H9 (cell line): ENCODE measurements at regions not wholly inside any gene's neighbourhood (a gene's known extent, or its start where the extent isn't known, plus 50 kb on each side); places are given as distances from the start of the nearest gene placed in this dataset.

Source experiments
- DNase-seq: peaks from one replicate; pipeline ENCODE4 v3.0.0-alpha.2; 2017
- H2AFZ ChIP-seq: one replicate; pipeline ENCODE4 v1.6.1; 2013; ENCODE audit warnings: mild to moderate bottlenecking, low read length, control low read depth, moderate library complexity
- H2AK5ac ChIP-seq: 2 replicates; pipeline ENCODE4 v1.6.1; 2013; ENCODE audit warnings: low read length, control low read depth, mixed read lengths; ENCODE audit not compliant: insufficient read length
- H2BK120ac ChIP-seq: one replicate; pipeline ENCODE4 v1.6.1; 2013; ENCODE audit warnings: low read depth, mild to moderate bottlenecking, low read length, control low read depth, inconsistent platforms; ENCODE audit not compliant: poor library complexity, severe bottlenecking
- H2BK12ac ChIP-seq: 2 replicates; pipeline ENCODE4 v1.6.1; 2013; ENCODE audit warnings: low read length, control low read depth, mixed read lengths, low read depth; ENCODE audit not compliant: insufficient read length
- H2BK15ac ChIP-seq: 2 replicates; pipeline ENCODE4 v1.6.1; 2013; ENCODE audit warnings: low read depth, low read length, control low read depth
- H2BK20ac ChIP-seq: one replicate; pipeline ENCODE4 v1.6.1; 2013; ENCODE audit warnings: low read depth, mild to moderate bottlenecking, low read length, control low read depth, inconsistent platforms; ENCODE audit not compliant: poor library complexity, severe bottlenecking
- H2BK5ac ChIP-seq: 2 replicates; pipeline ENCODE4 v1.6.1; 2013; ENCODE audit warnings: low read length, control low read depth, mixed read lengths; ENCODE audit not compliant: insufficient read length
- H3K14ac ChIP-seq: 2 replicates; pipeline ENCODE4 v1.6.1; 2013; ENCODE audit warnings: low read length, control low read depth; ENCODE audit not compliant: insufficient read depth
- H3K18ac ChIP-seq: 2 replicates; pipeline ENCODE4 v1.6.1; 2013; ENCODE audit warnings: low read depth, mild to moderate bottlenecking, mixed read lengths, low read length, control low read depth; ENCODE audit not compliant: insufficient read length
- H3K23ac ChIP-seq: 2 replicates; pipeline ENCODE4 v1.6.1; 2013; ENCODE audit warnings: low read length, control low read depth, mixed read lengths, low read depth; ENCODE audit not compliant: insufficient read length
- H3K23me2 ChIP-seq: 2 replicates; pipeline ENCODE4 v1.6.1; 2013; ENCODE audit warnings: low read depth, mild to moderate bottlenecking, mixed read lengths, low read length, control low read depth; ENCODE audit not compliant: insufficient read length, poor library complexity, severe bottlenecking
- H3K27ac ChIP-seq: 2 replicates; pipeline ENCODE4 v1.5.1; 2013; ENCODE audit warnings: low read length, control low read depth, mixed read lengths, low read depth; ENCODE audit not compliant: insufficient read length
- H3K27me3 ChIP-seq: 2 replicates; pipeline ENCODE4 v1.6.1; 2013; ENCODE audit warnings: low read length, control low read depth, inconsistent platforms; ENCODE audit not compliant: insufficient read depth
- H3K4ac ChIP-seq: 2 replicates; pipeline ENCODE4 v1.6.1; 2013; ENCODE audit warnings: low read depth, mild to moderate bottlenecking, control low read depth, inconsistent platforms, low read length, moderate library complexity
- H3K4me1 ChIP-seq: 2 replicates; pipeline ENCODE4 v1.6.1; 2013; ENCODE audit warnings: low read length, control low read depth, inconsistent platforms; ENCODE audit not compliant: insufficient read depth
- H3K4me2 ChIP-seq: 2 replicates; pipeline ENCODE4 v1.6.1; 2013; ENCODE audit warnings: low read length, control low read depth, mixed read lengths; ENCODE audit not compliant: insufficient read length, insufficient read depth
- H3K56ac ChIP-seq: 2 replicates; pipeline ENCODE4 v1.6.1; 2013; ENCODE audit warnings: low read depth, mild to moderate bottlenecking, mixed read lengths, low read length, control low read depth; ENCODE audit not compliant: insufficient read length
- H3K79me1 ChIP-seq: 2 replicates; pipeline ENCODE4 v1.6.1; 2013; ENCODE audit warnings: low read depth, mild to moderate bottlenecking, moderate library complexity, low read length, control low read depth, inconsistent platforms; ENCODE audit not compliant: insufficient read depth, poor library complexity, severe bottlenecking
- H3K79me2 ChIP-seq: 2 replicates; pipeline ENCODE4 v1.6.1; 2013; ENCODE audit warnings: low read length, control low read depth, inconsistent platforms; ENCODE audit not compliant: insufficient read depth
- H3K9ac ChIP-seq: 2 replicates; pipeline ENCODE4 v1.6.1; 2013; ENCODE audit warnings: low read length, control low read depth, mixed read lengths; ENCODE audit not compliant: insufficient read length; ENCODE audit errors: extremely low read depth
- H3K9me3 ChIP-seq: one replicate; pipeline ENCODE4 v1.6.1; 2013; ENCODE audit warnings: low read depth, low read length, inconsistent platforms; ENCODE audit not compliant: control insufficient read depth
- H3T11ph ChIP-seq: one replicate; pipeline ENCODE4 v1.6.1; 2013; ENCODE audit warnings: mild to moderate bottlenecking, low read length, control low read depth, inconsistent platforms
- H4K20me1 ChIP-seq: one replicate; pipeline ENCODE4 v1.6.1; 2013; ENCODE audit not compliant: control insufficient read depth, insufficient read length, insufficient read depth
- H4K5ac ChIP-seq: 2 replicates; pipeline ENCODE4 v1.6.1; 2013; ENCODE audit warnings: low read depth, mild to moderate bottlenecking, mixed read lengths, low read length, control low read depth; ENCODE audit not compliant: insufficient read length
- H4K8ac ChIP-seq: replicated peaks from 2 replicates; pipeline ENCODE4 v1.6.1; 2013; ENCODE audit warnings: low read length, control low read depth, mixed read lengths, low read depth; ENCODE audit not compliant: insufficient read length
- H4K91ac ChIP-seq: 2 replicates; pipeline ENCODE4 v1.6.1; 2013; ENCODE audit warnings: low read depth, mild to moderate bottlenecking, moderate library complexity, mixed read lengths, low read length, control low read depth; ENCODE audit not compliant: insufficient read length
- H3K27ac Mint-ChIP-seq, 3 experiments: 2 replicates in 2 of 3; 3 replicates in 1 of 3; pipeline ENCODE4 v1.8.0; 2020 to 2021; ENCODE audit warnings: mixed read lengths in 3 of 3, mild to moderate bottlenecking in 1 of 3, moderate library complexity in 1 of 3
- H3K27me3 Mint-ChIP-seq: 2 replicates; pipeline ENCODE4 v1.8.0; 2021; ENCODE audit warnings: low read depth, mild to moderate bottlenecking, moderate library complexity, mixed read lengths
- H3K36me3 Mint-ChIP-seq, 3 experiments: 2 replicates in 2 of 3; 3 replicates in 1 of 3; pipeline ENCODE4 v1.8.0; 2020 to 2021; ENCODE audit warnings: low read depth in 3 of 3, mixed read lengths in 3 of 3; ENCODE audit not compliant: insufficient read depth in 1 of 3
- H3K4me1 Mint-ChIP-seq, 2 experiments: 2 replicates each; pipeline ENCODE4 v1.8.0; 2020; ENCODE audit warnings: mixed read lengths in 2 of 2
- H3K4me3 Mint-ChIP-seq, 2 experiments: 2 replicates in 1 of 2; 3 replicates in 1 of 2; pipeline ENCODE4 v1.8.0; 2020 to 2021; ENCODE audit warnings: mild to moderate bottlenecking in 2 of 2, mixed read lengths in 2 of 2, moderate library complexity in 1 of 2
- H3K9me3 Mint-ChIP-seq, 2 experiments: 2 replicates in 1 of 2; 3 replicates in 1 of 2; pipeline ENCODE4 v1.8.0; 2020; ENCODE audit warnings: mild to moderate bottlenecking in 2 of 2, mixed read lengths in 2 of 2, moderate library complexity in 1 of 2
- WGBS: extraction: QIAGEN DNeasy Blood & Tissue Kit; methylation state at CpG from one replicate; pipeline ENCODE4 v1.1.7; 2013; ENCODE audit warnings: missing lambda C conversion rate, low lambda C conversion rate, mixed read lengths; ENCODE audit not compliant: insufficient read length; ENCODE audit errors: extremely low coverage; 5-methylcytosine and 5-hydroxymethylcytosine counted together
- TF ChIP-seq, protein P1 (sequence below): fragments of 200-600 bp; sonication (generic); conservative IDR thresholded peaks from 3 replicates; pipeline ENCODE4 v1.8.0; 2021; ENCODE audit warnings: antibody characterized with exemption, mild to moderate bottlenecking

- Mint-ChIP-seq H3K4me3 (no peak overlapping the region), H3K27ac (no peak overlapping the region), H3K9me3 (peaks cover 18 to 25% of the 10 kb centered on the region in 2 experiments), H3K27me3 (peaks cover 2% of the 10 kb centered on the region; the same call in 1 of the 2 replicates), H3K36me3 (peaks cover 0 to 18% (median 7%) of the 10 kb centered on the region in 3 experiments; a peak in 4 of 7 replicates), H3K4me1 (no peaks in the 10 kb centered on the region)
- H3K4me1 ChIP-seq = no peaks in the 10 kb centered on the region
- H3K56ac ChIP-seq = no peak overlapping the region
- no peaks in the 10 kb centered on the region for H3K27me3 ChIP-seq
- H3K4ac ChIP-seq = no peak overlapping the region
- H3K23me2 ChIP-seq = no peaks in the 10 kb centered on the region
- H2BK12ac ChIP-seq = no peak overlapping the region
- H3K14ac ChIP-seq = no peak overlapping the region
- H3K18ac ChIP-seq = peak overlapping the region; percentile 15
- H3K79me1 ChIP-seq = no peaks in the 10 kb centered on the region
- H4K20me1 ChIP-seq = no peaks in the 10 kb centered on the region
- no peak overlapping the region for H2AFZ ChIP-seq
- H4K91ac ChIP-seq = no peak overlapping the region
- H2AK5ac ChIP-seq = no peak overlapping the region
- H2BK15ac ChIP-seq = no peak overlapping the region
- no peak overlapping the region for H2BK120ac ChIP-seq
- no peak overlapping the region for H3K4me2 ChIP-seq
- H3K9ac ChIP-seq = no peak overlapping the region
- no peak overlapping the region for H4K5ac ChIP-seq
- H3K79me2 ChIP-seq = no peaks in the 10 kb centered on the region
- H2BK20ac ChIP-seq = no peak overlapping the region
- no peak for DNase-seq
- no peak overlapping the region for H3K23ac ChIP-seq
- no peak overlapping the region for H3K27ac ChIP-seq
- H2BK5ac ChIP-seq = no peak overlapping the region
- no peak overlapping the region for H4K8ac ChIP-seq
- H3K9me3 ChIP-seq = no peaks in the 10 kb centered on the region
- no CpG with 5 or more reads among the region's 12 CpGs for WGBS
- TF ChIP-seq, protein P1, sequence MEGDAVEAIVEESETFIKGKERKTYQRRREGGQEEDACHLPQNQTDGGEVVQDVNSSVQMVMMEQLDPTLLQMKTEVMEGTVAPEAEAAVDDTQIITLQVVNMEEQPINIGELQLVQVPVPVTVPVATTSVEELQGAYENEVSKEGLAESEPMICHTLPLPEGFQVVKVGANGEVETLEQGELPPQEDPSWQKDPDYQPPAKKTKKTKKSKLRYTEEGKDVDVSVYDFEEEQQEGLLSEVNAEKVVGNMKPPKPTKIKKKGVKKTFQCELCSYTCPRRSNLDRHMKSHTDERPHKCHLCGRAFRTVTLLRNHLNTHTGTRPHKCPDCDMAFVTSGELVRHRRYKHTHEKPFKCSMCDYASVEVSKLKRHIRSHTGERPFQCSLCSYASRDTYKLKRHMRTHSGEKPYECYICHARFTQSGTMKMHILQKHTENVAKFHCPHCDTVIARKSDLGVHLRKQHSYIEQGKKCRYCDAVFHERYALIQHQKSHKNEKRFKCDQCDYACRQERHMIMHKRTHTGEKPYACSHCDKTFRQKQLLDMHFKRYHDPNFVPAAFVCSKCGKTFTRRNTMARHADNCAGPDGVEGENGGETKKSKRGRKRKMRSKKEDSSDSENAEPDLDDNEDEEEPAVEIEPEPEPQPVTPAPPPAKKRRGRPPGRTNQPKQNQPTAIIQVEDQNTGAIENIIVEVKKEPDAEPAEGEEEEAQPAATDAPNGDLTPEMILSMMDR = no peak
- H3T11ph ChIP-seq = no peak overlapping the region
These were observed 647.6 kb upstream of the PKN2 start for GRCh38 chr1:88036345-88037014.
